Testis (tissue), 2 donors: ENCODE measurements at regions not wholly inside any gene's neighbourhood (a gene's known extent, or its start where the extent isn't known, plus 50 kb on each side); places are given as distances from the start of the nearest gene placed in this dataset.
"Not testable (repeated sequence)": the region's sequence is repeated elsewhere in the genome, so short reads cannot be mapped to it uniquely, and the experiment has no call there.

Experiments
- DNase-seq: peaks from one replicate; pipeline ENCODE4 v3.0.0-alpha.2; 2019
- H3K27ac ChIP-seq, 2 donors: fragments of 200-600 bp; sonication (generic); one replicate each; pipeline ENCODE4 v1.5.1; 2019
- H3K27me3 ChIP-seq: fragments of 200-600 bp; sonication (generic); one replicate; pipeline ENCODE4 v1.5.1; 2019
- H3K36me3 ChIP-seq: fragments of 200-600 bp; sonication (generic); one replicate; pipeline ENCODE4 v1.5.1; 2017; ENCODE audit warnings: low read depth; ENCODE audit errors: missing control alignments
- H3K4me1 ChIP-seq: fragments of 200-600 bp; sonication (generic); one replicate; pipeline ENCODE4 v1.5.1; 2019
- H3K4me3 ChIP-seq, 2 donors: fragments of 200-600 bp; sonication (generic); one replicate each; pipeline ENCODE4 v1.5.1; 2017 to 2019
- H3K9me3 ChIP-seq: fragments of 200-600 bp; sonication (generic); one replicate; pipeline ENCODE4 v1.5.1; 2017
- POLR2A ChIP-seq: fragments of 450-650 bp; IDR thresholded peaks from one replicate; pipeline ENCODE4 v1.6.1; 2017; ENCODE audit warnings: antibody characterized with exemption, mild to moderate bottlenecking, moderate library complexity
- WGBS, 2 donors: methylation state at CpG; one replicate each; pipeline ENCODE4 v1.1.5; 2018; 5-methylcytosine and 5-hydroxymethylcytosine counted together
- intact Hi-C: fragments of 100-400 bp; cut with DNase I; formaldehyde crosslinking; loops from one replicate; pipeline ENCODE4 v1.15.1; 2023; ENCODE audit warnings: low total_unique reads
- TF ChIP-seq, protein P1 (sequence below), 3 experiments: fragments of 450-650 bp in 2 of 3; fragments of 200-600 bp in 1 of 3; sonication (generic) in 1 of 3; IDR thresholded peaks; one replicate each; pipeline ENCODE4 v1.5.1; 2016 to 2019; ENCODE audit warnings: antibody characterized with exemption in 3 of 3, mild to moderate bottlenecking in 2 of 3, moderate library complexity in 1 of 3

DNA sequence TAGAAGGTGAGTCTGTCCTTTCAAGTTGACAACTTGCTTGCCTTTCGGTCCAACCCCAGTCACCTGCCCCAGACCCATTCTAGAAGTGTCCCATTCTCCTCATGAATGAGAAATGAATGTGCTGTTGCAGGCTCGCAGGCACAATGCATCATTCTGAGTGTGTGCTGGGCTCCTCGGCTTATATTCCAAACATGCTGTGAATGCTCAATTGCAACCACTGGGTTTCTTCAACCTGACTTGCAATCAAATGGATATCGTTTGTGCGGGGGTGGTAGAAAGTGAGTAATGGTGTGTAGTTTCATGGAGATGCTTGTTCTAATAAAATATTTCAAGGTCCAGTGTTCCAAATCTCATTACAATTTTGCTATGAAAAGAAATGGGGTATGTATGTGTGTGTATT lies 256.6 kb upstream of the IL12B start:
- Histone ChIP-seq H3K27ac (no peak overlapping the region), H3K4me1 (no peaks in the 10 kb centered on the region), H3K9me3 (no peaks in the 10 kb centered on the region), H3K27me3 (no peaks in the 10 kb centered on the region), H3K4me3 (no peak overlapping the region), H3K36me3 (no peaks in the 10 kb centered on the region)
- 85 to 92% methylated on average over 5 of the region's 5 CpGs for WGBS, 2 donors
- intact Hi-C loops, result no loop called here
- no peak for DNase-seq
- TF ChIP-seq, protein P1, sequence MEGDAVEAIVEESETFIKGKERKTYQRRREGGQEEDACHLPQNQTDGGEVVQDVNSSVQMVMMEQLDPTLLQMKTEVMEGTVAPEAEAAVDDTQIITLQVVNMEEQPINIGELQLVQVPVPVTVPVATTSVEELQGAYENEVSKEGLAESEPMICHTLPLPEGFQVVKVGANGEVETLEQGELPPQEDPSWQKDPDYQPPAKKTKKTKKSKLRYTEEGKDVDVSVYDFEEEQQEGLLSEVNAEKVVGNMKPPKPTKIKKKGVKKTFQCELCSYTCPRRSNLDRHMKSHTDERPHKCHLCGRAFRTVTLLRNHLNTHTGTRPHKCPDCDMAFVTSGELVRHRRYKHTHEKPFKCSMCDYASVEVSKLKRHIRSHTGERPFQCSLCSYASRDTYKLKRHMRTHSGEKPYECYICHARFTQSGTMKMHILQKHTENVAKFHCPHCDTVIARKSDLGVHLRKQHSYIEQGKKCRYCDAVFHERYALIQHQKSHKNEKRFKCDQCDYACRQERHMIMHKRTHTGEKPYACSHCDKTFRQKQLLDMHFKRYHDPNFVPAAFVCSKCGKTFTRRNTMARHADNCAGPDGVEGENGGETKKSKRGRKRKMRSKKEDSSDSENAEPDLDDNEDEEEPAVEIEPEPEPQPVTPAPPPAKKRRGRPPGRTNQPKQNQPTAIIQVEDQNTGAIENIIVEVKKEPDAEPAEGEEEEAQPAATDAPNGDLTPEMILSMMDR (IDR thresholded peaks at IDR 0.05), result no peak
- no peak for TF ChIP-seq POLR2A

DNA sequence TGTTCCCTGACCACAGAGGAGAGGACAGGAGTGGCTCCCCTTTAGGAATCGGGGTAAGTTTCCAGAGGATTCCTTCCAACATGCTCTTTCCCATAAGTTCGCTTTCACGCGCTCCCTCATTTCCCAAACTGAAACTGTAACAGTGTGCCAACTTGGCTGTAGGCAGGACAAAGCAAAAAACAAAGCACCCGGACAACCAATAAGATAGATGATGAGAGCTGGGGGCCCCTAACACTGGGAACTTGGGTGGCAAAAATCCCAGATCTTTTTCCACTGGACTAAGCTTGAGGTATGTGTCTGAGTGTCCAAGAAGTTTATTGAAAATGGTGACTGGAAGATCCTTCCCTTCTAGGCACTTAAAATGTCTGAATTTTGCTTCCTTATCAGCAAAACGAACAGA lies 258.7 kb upstream of the IL12B start:
- Histone ChIP-seq H3K4me3 (no peak overlapping the region), H3K27me3 (no peaks in the 10 kb centered on the region), H3K4me1 (no peaks in the 10 kb centered on the region), H3K27ac (no peak overlapping the region), H3K36me3 (no peaks in the 10 kb centered on the region), H3K9me3 (no peaks in the 10 kb centered on the region)
- no peak for DNase-seq
- intact Hi-C loops, result no loop called here
- TF ChIP-seq, protein P1 (IDR thresholded peaks at IDR 0.05), result no peak
- no peak for TF ChIP-seq POLR2A
- 86 to 87% methylated on average over 6 of the region's 6 CpGs for WGBS, 2 donors

GRCh38 chr5:159593518-159594073 lies 263.3 kb upstream of the IL12B start:
- no peak for DNase-seq
- Histone ChIP-seq H3K4me1 (no peaks in the 10 kb centered on the region), H3K4me3 (no peak overlapping the region), H3K27ac (no peak overlapping the region), H3K27me3 (no peaks in the 10 kb centered on the region), H3K9me3 (no peaks in the 10 kb centered on the region), H3K36me3 (no peaks in the 10 kb centered on the region)
- intact Hi-C loops, result no loop called here
- no peak for TF ChIP-seq POLR2A
- TF ChIP-seq, protein P1 (IDR thresholded peaks at IDR 0.05), result no peak
- WGBS, 2 donors, result 89 to 95% methylated on average over 1 of the region's 1 CpG

DNA sequence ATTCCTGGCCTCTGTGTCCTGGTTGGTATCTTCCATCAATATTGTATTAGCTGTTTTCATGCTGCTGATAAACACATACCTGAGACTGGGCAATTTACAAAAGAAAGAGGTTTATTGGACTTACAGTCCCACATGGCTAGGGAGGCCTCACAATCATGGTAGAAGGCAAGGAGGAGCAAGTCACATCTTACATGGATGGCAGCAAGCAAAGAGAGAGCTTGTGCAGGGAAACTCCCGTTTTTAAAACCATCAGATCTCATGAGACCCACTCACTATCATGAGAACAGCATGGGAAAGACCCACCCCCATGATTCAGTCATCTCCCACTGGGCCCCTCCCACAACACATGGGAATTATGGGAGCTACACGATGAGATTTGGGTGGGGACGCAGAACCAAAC lies 265.3 kb upstream of the IL12B start:
- H3K4me1 ChIP-seq, H3K9me3 ChIP-seq, H3K36me3 ChIP-seq, H3K4me3 ChIP-seq, DNase-seq, H3K27ac ChIP-seq, H3K27me3 ChIP-seq, intact Hi-C loops: not testable (repeated sequence)
- WGBS, 2 donors, result 86 to 89% methylated on average over 3 of the region's 3 CpGs

- WGBS, 2 donors, result 50% methylated on average over 1 of the region's 1 CpG
- Histone ChIP-seq H3K4me3 (no peak overlapping the region), H3K27ac (no peak overlapping the region), H3K9me3 (no peaks in the 10 kb centered on the region), H3K27me3 (no peaks in the 10 kb centered on the region), H3K36me3 (no peaks in the 10 kb centered on the region), H3K4me1 (no peaks in the 10 kb centered on the region)
- TF ChIP-seq, protein P1 (IDR thresholded peaks at IDR 0.05), result no peak
- no peak for TF ChIP-seq POLR2A
- DNase-seq, result no peak
- intact Hi-C loops, result no loop called here
Observed at GRCh38 chr5:159601216-159601615, 270.9 kb upstream of the IL12B start.
